22Rv1 (cell line): ENCODE measurements at regions not wholly inside any gene's neighbourhood (a gene's known extent, or its start where the extent isn't known, plus 50 kb on each side); places are given as distances from the start of the nearest gene placed in this dataset.

Source experiments
- ZFX ChIP-seq: fragments of 450-650 bp; IDR thresholded peaks from 2 replicates; pipeline ENCODE4 v1.6.1; 2017; ENCODE audit warnings: antibody characterized with exemption, borderline replicate concordance
- TF ChIP-seq, protein P1 (sequence below): fragments of 450-650 bp; IDR thresholded peaks from 2 replicates; pipeline ENCODE4 v1.5.1; 2017; ENCODE audit warnings: mild to moderate bottlenecking

DNA sequence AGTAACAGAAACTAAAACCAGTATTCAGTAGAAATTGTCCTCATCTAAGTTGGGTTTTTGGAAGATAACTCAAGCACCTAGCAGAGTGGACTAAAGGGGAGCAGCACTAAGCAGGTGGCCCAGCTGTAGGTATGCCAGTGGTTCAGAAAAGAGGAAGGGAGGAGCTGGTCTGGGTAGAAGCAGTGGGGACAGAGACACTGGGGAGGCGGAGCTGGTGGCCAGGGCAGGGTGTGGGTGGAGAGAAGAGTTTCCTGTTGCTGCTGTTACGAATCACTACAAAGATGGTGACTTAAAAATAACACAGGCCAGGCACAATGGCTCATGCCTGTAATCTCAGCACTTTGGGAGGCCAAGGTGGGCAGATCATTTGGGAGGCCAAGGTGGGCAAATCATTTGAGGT, 136.2 kb downstream of the WDR11 start:
- TF ChIP-seq, protein P1, sequence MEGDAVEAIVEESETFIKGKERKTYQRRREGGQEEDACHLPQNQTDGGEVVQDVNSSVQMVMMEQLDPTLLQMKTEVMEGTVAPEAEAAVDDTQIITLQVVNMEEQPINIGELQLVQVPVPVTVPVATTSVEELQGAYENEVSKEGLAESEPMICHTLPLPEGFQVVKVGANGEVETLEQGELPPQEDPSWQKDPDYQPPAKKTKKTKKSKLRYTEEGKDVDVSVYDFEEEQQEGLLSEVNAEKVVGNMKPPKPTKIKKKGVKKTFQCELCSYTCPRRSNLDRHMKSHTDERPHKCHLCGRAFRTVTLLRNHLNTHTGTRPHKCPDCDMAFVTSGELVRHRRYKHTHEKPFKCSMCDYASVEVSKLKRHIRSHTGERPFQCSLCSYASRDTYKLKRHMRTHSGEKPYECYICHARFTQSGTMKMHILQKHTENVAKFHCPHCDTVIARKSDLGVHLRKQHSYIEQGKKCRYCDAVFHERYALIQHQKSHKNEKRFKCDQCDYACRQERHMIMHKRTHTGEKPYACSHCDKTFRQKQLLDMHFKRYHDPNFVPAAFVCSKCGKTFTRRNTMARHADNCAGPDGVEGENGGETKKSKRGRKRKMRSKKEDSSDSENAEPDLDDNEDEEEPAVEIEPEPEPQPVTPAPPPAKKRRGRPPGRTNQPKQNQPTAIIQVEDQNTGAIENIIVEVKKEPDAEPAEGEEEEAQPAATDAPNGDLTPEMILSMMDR: no peak
- no peak for TF ChIP-seq ZFX
